WTC11 (cell line): ENCODE measurements at regions not wholly inside any gene's neighbourhood (a gene's known extent, or its start where the extent isn't known, plus 50 kb on each side); places are given as distances from the start of the nearest gene placed in this dataset.

Experiments used
- ATAC-seq: fragments of 200-7000 bp; cut with Tn5 transposase; 2 replicates; pipeline ENCODE4 v1.10.0; 2021; ENCODE audit warnings: mild to moderate bottlenecking, moderate library complexity
- CTCF ChIA-PET: fragments of 300-600 bp; sonication (Branson Sonifier 250); formaldehyde crosslinking; loops from one replicate; lab custom pipeline; 2021; ENCODE audit warnings: antibody characterized with exemption; lab: Charles Lee
- POLR2A ChIA-PET: fragments of 350-600 bp; sonication (Branson Sonifier 250); formaldehyde crosslinking; loops from one replicate; lab custom pipeline; 2021; ENCODE audit warnings: antibody characterized with exemption; lab: Charles Lee
- DNase-seq: peaks from one replicate; pipeline ENCODE4 v3.0.0; 2021; ENCODE audit warnings: low spot score
- H3K27ac Mint-ChIP-seq: 2 replicates; pipeline ENCODE4 v1.8.0; 2021; ENCODE audit warnings: mixed read lengths
- H3K27me3 Mint-ChIP-seq: 2 replicates; pipeline ENCODE4 v1.8.0; 2021; ENCODE audit warnings: low read depth, mild to moderate bottlenecking, moderate library complexity, mixed read lengths
- H3K36me3 Mint-ChIP-seq: 2 replicates; pipeline ENCODE4 v1.8.0; 2021; ENCODE audit warnings: mixed read lengths
- H3K4me1 Mint-ChIP-seq: 2 replicates; pipeline ENCODE4 v1.8.0; 2022; ENCODE audit warnings: mixed read lengths
- H3K4me3 Mint-ChIP-seq: 2 replicates; pipeline ENCODE4 v1.8.0; 2021; ENCODE audit warnings: mild to moderate bottlenecking, moderate library complexity, mixed read lengths
- H3K9me3 Mint-ChIP-seq: 2 replicates; pipeline ENCODE4 v1.8.0; 2021; ENCODE audit warnings: mixed read lengths
- ATF1 ChIP-seq: sonication (generic); formaldehyde crosslinking; IDR thresholded peaks from 2 replicates; pipeline ENCODE4 v1.8.1; 2023; ENCODE audit warnings: mild to moderate bottlenecking, moderate library complexity, missing genetic modification reagents
- CBFB ChIP-seq: sonication (generic); formaldehyde crosslinking; IDR thresholded peaks from 2 replicates; pipeline ENCODE4 v1.8.1; 2022; ENCODE audit warnings: mild to moderate bottlenecking, low read depth, missing genetic modification reagents
- FOXK1 ChIP-seq: sonication (generic); formaldehyde crosslinking; IDR thresholded peaks from 2 replicates; pipeline ENCODE4 v1.8.0; 2022; ENCODE audit warnings: mild to moderate bottlenecking, moderate library complexity, missing genetic modification reagents
- FOXP1 ChIP-seq: sonication (generic); formaldehyde crosslinking; IDR thresholded peaks from 2 replicates; pipeline ENCODE4 v1.8.0; 2022; ENCODE audit warnings: missing genetic modification reagents, mild to moderate bottlenecking, moderate library complexity, borderline replicate concordance
- HMGA2 ChIP-seq: fragments of 250-450 bp; sonication (Bioruptor Pico); IDR thresholded peaks from 2 replicates; pipeline ENCODE4 v1.4.0; 2021; ENCODE audit warnings: mild to moderate bottlenecking, moderate library complexity
- KAT7 ChIP-seq: sonication (generic); formaldehyde crosslinking; IDR thresholded peaks from 2 replicates; pipeline ENCODE4 v1.8.1; 2023; ENCODE audit warnings: missing genetic modification reagents, mild to moderate bottlenecking, borderline replicate concordance
- NFATC4 ChIP-seq: fragments of 250-450 bp; sonication (Bioruptor Pico); IDR thresholded peaks from 2 replicates; pipeline ENCODE4 v1.9.0; 2021; ENCODE audit warnings: mild to moderate bottlenecking
- NFE2L1 ChIP-seq: sonication (generic); formaldehyde crosslinking; IDR thresholded peaks from 2 replicates; pipeline ENCODE4 v1.8.1; 2023; ENCODE audit warnings: missing genetic modification reagents
- NR1H2 ChIP-seq: sonication (generic); formaldehyde crosslinking; IDR thresholded peaks from 2 replicates; pipeline ENCODE4 v1.9.0; 2021; ENCODE audit warnings: mild to moderate bottlenecking, moderate library complexity, missing genetic modification reagents
- NR2C2 ChIP-seq: sonication (generic); formaldehyde crosslinking; IDR thresholded peaks from 2 replicates; pipeline ENCODE4 v1.8.0; 2022; ENCODE audit warnings: mild to moderate bottlenecking, missing genetic modification reagents
- TP53 ChIP-seq: sonication (generic); formaldehyde crosslinking; IDR thresholded peaks from 2 replicates; pipeline ENCODE4 v1.8.1; 2023; ENCODE audit warnings: mild to moderate bottlenecking, missing genetic modification reagents
- ZBTB21 ChIP-seq: sonication (generic); formaldehyde crosslinking; IDR thresholded peaks from 2 replicates; pipeline ENCODE4 v1.8.1; 2023; ENCODE audit warnings: mild to moderate bottlenecking, missing genetic modification reagents, borderline replicate concordance
- TF ChIP-seq, protein P1 (sequence below): fragments of 250-450 bp; sonication (Bioruptor Pico); IDR thresholded peaks from 2 replicates; pipeline ENCODE4 v1.8.0; 2021; ENCODE audit warnings: mild to moderate bottlenecking
- TF ChIP-seq, protein P2 (sequence below): sonication (generic); formaldehyde crosslinking; IDR thresholded peaks from 2 replicates; pipeline ENCODE4 v1.8.0; 2022; ENCODE audit warnings: mild to moderate bottlenecking, missing genetic modification reagents
- TF ChIP-seq, protein P3 (sequence below): sonication (generic); formaldehyde crosslinking; IDR thresholded peaks from 2 replicates; pipeline ENCODE4 v1.8.0; 2022; ENCODE audit warnings: mild to moderate bottlenecking, missing genetic modification reagents
- TF ChIP-seq, protein P4 (sequence below): fragments of 250-450 bp; sonication (Bioruptor Pico); conservative IDR thresholded peaks from 2 replicates; pipeline ENCODE4 v1.9.0; 2021; ENCODE audit warnings: mild to moderate bottlenecking
- TF ChIP-seq, protein P5 (sequence below): fragments of 200-600 bp; IDR thresholded peaks from 2 replicates; pipeline ENCODE4 v1.8.0; 2022; ENCODE audit warnings: antibody characterized with exemption
- TF ChIP-seq, protein P6 (sequence below): sonication (generic); formaldehyde crosslinking; IDR thresholded peaks from 2 replicates; pipeline ENCODE4 v1.8.1; 2022; ENCODE audit warnings: mild to moderate bottlenecking, moderate library complexity, missing genetic modification reagents
- TF ChIP-seq, protein P7 (sequence below): fragments of 250-450 bp; sonication (Bioruptor Pico); IDR thresholded peaks from 2 replicates; pipeline ENCODE4 v1.9.0; 2021; ENCODE audit warnings: mild to moderate bottlenecking
- TF ChIP-seq, protein P8 (sequence below): sonication (generic); formaldehyde crosslinking; IDR thresholded peaks from 2 replicates; pipeline ENCODE4 v1.8.0; 2023; ENCODE audit warnings: mild to moderate bottlenecking, missing genetic modification reagents

DNA sequence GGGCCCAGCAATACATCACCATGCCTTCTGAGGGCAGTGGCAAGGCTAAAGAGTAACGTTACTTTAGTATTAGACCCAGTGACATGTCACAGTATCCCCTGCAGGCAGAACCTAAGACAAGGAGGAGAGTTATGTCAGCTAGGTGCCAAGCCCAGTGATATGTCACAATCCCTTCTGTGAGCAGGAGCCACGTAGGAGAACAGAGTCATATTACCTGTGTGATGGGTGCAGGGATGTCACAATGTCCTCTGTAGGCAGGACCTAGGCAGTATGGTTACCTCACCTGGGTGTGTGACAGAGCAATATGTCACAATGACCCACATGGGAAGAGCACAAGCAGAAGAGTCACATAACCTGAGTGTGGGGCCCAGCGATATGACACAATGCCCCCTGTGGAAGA, 121.8 kb downstream of the ZNF675 start:
- POLR2A ChIA-PET: no interaction called here
- Mint-ChIP-seq H3K4me1 (no peaks in the 10 kb centered on the region), H3K27me3 (no peaks in the 10 kb centered on the region; the same call in none of the 2 replicates), H3K9me3 (peaks cover 82% of the 10 kb centered on the region), H3K27ac (no peak overlapping the region), H3K36me3 (peaks cover 48% of the 10 kb centered on the region), H3K4me3 (no peak overlapping the region)
- ATAC-seq (no peak), DNase-seq (no peak)
- CTCF ChIA-PET: no interaction called here
- no peak for TF ChIP-seq CBFB (CRISPR knock-in tag)
- TF ChIP-seq KAT7 (CRISPR knock-in tag): no peak
- TF ChIP-seq, protein P1, sequence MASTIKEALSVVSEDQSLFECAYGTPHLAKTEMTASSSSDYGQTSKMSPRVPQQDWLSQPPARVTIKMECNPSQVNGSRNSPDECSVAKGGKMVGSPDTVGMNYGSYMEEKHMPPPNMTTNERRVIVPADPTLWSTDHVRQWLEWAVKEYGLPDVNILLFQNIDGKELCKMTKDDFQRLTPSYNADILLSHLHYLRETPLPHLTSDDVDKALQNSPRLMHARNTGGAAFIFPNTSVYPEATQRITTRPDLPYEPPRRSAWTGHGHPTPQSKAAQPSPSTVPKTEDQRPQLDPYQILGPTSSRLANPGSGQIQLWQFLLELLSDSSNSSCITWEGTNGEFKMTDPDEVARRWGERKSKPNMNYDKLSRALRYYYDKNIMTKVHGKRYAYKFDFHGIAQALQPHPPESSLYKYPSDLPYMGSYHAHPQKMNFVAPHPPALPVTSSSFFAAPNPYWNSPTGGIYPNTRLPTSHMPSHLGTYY: no peak
- TF ChIP-seq NR1H2: no peak

DNA sequence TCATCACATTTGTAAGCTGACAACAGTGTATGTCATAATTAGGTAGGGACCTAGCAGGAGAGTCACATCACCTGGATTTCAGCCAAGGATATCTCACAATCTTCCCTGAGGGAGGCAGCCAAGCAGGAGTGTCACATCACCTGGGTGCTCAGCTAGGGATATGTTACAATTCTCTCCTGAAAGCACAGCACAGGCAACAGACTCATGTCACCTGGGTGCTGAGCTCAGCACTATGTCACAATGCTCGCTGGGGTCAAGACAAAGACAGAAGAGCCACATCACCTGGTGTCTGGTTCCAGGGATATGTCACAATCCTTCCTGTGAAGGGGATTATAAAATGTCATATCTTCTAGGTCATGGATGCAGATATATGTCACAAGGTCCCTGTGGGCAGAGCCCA, 123.7 kb downstream of the ZNF675 start:
- no peaks in the 10 kb centered on the region; the same call in 1 of the 2 replicates for H3K27me3 Mint-ChIP-seq
- DNase-seq (no peak), ATAC-seq (no peak)
- POLR2A ChIA-PET: no interaction called here
- peaks cover 49% of the 10 kb centered on the region for H3K36me3 Mint-ChIP-seq
- no peak overlapping the region for H3K4me3 Mint-ChIP-seq
- peaks cover 85% of the 10 kb centered on the region for H3K9me3 Mint-ChIP-seq
- TF ChIP-seq FOXP1 (no peak), NFE2L1 (CRISPR knock-in tag) (no peak), NR1H2 (no peak), FOXK1 (CRISPR knock-in tag) (no peak), ZBTB21 (CRISPR knock-in tag) (no peak), KAT7 (CRISPR knock-in tag) (no peak), NFATC4 (CRISPR knock-in tag) (no peak), NR2C2 (no peak)
- TF ChIP-seq, protein P2, sequence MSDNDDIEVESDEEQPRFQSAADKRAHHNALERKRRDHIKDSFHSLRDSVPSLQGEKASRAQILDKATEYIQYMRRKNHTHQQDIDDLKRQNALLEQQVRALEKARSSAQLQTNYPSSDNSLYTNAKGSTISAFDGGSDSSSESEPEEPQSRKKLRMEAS (CRISPR knock-in tag): no peak
- TF ChIP-seq, protein P1: no peak
- TF ChIP-seq, protein P3, sequence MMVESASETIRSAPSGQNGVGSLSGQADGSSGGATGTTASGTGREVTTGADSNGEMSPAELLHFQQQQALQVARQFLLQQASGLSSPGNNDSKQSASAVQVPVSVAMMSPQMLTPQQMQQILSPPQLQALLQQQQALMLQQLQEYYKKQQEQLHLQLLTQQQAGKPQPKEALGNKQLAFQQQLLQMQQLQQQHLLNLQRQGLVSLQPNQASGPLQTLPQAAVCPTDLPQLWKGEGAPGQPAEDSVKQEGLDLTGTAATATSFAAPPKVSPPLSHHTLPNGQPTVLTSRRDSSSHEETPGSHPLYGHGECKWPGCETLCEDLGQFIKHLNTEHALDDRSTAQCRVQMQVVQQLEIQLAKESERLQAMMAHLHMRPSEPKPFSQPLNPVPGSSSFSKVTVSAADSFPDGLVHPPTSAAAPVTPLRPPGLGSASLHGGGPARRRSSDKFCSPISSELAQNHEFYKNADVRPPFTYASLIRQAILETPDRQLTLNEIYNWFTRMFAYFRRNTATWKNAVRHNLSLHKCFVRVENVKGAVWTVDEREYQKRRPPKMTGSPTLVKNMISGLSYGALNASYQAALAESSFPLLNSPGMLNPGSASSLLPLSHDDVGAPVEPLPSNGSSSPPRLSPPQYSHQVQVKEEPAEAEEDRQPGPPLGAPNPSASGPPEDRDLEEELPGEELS (CRISPR knock-in tag): no peak
- TF ChIP-seq, protein P4, sequence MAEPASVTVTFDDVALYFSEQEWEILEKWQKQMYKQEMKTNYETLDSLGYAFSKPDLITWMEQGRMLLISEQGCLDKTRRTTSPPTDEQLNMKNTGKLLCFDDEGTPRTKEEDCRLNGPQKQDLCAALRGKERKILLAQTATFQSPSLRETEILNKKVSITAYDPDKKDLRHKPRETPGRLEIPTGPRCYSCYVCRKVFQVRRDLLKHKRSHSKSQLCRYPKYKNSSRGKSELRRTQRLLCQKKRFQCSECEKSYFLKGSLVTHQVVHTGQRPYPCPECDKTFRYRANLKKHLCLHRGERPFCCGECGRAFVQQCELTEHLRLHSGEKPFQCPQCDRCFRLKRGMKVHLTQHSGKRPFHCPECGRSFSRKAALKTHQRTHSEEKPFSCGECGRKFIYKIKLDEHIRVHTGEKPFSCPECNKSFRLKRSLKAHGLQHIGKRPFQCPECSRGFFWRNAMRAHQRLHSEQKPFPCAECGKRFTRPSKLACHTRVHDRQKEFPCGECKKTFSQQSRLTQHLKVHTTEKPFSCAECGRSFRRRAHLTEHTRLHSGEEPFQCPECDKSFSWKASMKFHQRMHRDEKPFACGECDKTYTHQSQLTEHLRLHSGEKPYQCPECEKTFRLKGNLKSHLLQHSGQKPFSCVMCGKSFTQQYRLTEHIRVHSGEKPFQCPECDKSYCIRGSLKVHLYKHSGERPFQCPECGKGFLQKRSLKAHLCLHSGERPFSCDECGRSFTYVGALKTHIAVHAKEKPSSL: no peak
- TF ChIP-seq, protein P5, sequence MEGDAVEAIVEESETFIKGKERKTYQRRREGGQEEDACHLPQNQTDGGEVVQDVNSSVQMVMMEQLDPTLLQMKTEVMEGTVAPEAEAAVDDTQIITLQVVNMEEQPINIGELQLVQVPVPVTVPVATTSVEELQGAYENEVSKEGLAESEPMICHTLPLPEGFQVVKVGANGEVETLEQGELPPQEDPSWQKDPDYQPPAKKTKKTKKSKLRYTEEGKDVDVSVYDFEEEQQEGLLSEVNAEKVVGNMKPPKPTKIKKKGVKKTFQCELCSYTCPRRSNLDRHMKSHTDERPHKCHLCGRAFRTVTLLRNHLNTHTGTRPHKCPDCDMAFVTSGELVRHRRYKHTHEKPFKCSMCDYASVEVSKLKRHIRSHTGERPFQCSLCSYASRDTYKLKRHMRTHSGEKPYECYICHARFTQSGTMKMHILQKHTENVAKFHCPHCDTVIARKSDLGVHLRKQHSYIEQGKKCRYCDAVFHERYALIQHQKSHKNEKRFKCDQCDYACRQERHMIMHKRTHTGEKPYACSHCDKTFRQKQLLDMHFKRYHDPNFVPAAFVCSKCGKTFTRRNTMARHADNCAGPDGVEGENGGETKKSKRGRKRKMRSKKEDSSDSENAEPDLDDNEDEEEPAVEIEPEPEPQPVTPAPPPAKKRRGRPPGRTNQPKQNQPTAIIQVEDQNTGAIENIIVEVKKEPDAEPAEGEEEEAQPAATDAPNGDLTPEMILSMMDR: no peak
- CTCF ChIA-PET: no interaction called here
- H3K27ac Mint-ChIP-seq: no peak overlapping the region
- no peaks in the 10 kb centered on the region for H3K4me1 Mint-ChIP-seq

DNA sequence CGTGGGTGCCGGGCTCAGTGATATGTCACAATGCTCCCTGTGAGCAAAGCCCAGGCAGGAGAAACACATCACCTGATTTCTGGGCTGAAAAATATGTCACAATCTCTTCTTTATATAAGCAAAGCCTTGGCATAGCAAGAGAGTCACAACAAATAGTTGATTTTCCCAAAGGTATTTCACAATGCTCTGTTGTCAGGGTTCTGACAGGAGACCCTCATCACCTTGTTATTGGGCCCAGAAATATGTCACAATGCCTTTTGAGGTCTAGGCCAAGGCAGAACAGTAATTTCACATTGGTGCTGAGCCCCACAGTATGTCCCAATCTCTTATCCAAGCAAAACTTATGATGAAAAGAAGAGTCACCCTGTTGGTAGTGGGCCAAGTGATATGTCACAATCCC, 125.7 kb downstream of the ZNF675 start:
- ChIA-PET CTCF (no interaction called here), POLR2A (no interaction called here)
- Mint-ChIP-seq H3K4me3 (no peak overlapping the region), H3K4me1 (no peaks in the 10 kb centered on the region), H3K36me3 (peaks cover 52% of the 10 kb centered on the region), H3K9me3 (peaks cover 71% of the 10 kb centered on the region), H3K27me3 (peaks cover 7% of the 10 kb centered on the region), H3K27ac (no peak overlapping the region)
- ATAC-seq (no peak), DNase-seq (no peak)
- TF ChIP-seq, protein P6, sequence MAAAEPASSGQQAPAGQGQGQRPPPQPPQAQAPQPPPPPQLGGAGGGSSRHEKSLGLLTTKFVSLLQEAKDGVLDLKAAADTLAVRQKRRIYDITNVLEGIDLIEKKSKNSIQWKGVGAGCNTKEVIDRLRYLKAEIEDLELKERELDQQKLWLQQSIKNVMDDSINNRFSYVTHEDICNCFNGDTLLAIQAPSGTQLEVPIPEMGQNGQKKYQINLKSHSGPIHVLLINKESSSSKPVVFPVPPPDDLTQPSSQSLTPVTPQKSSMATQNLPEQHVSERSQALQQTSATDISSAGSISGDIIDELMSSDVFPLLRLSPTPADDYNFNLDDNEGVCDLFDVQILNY (CRISPR knock-in tag): no peak
- TF ChIP-seq TP53 (CRISPR knock-in tag) (no peak), HMGA2 (CRISPR knock-in tag) (no peak), NR2C2 (no peak), ATF1 (CRISPR knock-in tag) (no peak)
- TF ChIP-seq, protein P7, sequence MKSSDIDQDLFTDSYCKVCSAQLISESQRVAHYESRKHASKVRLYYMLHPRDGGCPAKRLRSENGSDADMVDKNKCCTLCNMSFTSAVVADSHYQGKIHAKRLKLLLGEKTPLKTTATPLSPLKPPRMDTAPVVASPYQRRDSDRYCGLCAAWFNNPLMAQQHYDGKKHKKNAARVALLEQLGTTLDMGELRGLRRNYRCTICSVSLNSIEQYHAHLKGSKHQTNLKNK (CRISPR knock-in tag): no peak
- TF ChIP-seq, protein P8, sequence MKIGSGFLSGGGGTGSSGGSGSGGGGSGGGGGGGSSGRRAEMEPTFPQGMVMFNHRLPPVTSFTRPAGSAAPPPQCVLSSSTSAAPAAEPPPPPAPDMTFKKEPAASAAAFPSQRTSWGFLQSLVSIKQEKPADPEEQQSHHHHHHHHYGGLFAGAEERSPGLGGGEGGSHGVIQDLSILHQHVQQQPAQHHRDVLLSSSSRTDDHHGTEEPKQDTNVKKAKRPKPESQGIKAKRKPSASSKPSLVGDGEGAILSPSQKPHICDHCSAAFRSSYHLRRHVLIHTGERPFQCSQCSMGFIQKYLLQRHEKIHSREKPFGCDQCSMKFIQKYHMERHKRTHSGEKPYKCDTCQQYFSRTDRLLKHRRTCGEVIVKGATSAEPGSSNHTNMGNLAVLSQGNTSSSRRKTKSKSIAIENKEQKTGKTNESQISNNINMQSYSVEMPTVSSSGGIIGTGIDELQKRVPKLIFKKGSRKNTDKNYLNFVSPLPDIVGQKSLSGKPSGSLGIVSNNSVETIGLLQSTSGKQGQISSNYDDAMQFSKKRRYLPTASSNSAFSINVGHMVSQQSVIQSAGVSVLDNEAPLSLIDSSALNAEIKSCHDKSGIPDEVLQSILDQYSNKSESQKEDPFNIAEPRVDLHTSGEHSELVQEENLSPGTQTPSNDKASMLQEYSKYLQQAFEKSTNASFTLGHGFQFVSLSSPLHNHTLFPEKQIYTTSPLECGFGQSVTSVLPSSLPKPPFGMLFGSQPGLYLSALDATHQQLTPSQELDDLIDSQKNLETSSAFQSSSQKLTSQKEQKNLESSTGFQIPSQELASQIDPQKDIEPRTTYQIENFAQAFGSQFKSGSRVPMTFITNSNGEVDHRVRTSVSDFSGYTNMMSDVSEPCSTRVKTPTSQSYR (CRISPR knock-in tag): no peak
